ENCODE measurements at regions not wholly inside any gene's neighbourhood (a gene's known extent, or its start where the extent isn't known, plus 50 kb on each side); places are given as distances from the start of the nearest gene placed in this dataset.

GRCh38 chr9:90460220-90460619 lies 182.4 kb downstream of the DIRAS2 start:
- TF ChIP-seq, protein P1, sequence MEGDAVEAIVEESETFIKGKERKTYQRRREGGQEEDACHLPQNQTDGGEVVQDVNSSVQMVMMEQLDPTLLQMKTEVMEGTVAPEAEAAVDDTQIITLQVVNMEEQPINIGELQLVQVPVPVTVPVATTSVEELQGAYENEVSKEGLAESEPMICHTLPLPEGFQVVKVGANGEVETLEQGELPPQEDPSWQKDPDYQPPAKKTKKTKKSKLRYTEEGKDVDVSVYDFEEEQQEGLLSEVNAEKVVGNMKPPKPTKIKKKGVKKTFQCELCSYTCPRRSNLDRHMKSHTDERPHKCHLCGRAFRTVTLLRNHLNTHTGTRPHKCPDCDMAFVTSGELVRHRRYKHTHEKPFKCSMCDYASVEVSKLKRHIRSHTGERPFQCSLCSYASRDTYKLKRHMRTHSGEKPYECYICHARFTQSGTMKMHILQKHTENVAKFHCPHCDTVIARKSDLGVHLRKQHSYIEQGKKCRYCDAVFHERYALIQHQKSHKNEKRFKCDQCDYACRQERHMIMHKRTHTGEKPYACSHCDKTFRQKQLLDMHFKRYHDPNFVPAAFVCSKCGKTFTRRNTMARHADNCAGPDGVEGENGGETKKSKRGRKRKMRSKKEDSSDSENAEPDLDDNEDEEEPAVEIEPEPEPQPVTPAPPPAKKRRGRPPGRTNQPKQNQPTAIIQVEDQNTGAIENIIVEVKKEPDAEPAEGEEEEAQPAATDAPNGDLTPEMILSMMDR (IDR thresholded peaks at IDR 0.05; ENCODE audit: low read depth, low read length), result no peak
- no peak overlapping the region for H3K4me3 ChIP-seq (replicated peaks in 1 of 2; ENCODE audit: low read depth in 2 of 2, low read length in 2 of 2)
- no peak for DNase-seq (ENCODE audit: low read depth in 2 of 2)

DNA sequence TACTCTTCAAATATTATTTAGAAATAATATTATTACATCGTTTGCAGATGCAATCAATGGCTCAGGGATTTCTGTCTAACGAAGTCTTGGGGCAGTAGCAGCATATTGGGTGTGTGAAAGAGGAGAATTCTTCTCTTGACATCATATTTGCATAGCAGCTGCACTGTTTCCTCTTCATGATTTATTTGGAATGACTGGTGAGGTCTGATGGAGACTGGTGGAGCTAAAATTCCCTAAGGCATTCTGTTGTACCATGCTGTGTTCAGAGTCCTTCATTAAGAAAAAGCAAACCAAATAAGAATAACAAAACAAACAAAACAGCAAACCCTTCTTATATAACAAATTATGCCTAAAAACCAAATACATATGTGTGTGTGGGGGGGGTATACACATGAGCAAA lies 177.6 kb downstream of the DIRAS2 start:
- no peak for DNase-seq (ENCODE audit: low read depth in 2 of 2)
- TF ChIP-seq, protein P1 (IDR thresholded peaks at IDR 0.05; ENCODE audit: low read depth, low read length), result no peak
- H3K4me3 ChIP-seq (replicated peaks in 1 of 2; ENCODE audit: low read depth in 2 of 2, low read length in 2 of 2), result no peak overlapping the region

DNA sequence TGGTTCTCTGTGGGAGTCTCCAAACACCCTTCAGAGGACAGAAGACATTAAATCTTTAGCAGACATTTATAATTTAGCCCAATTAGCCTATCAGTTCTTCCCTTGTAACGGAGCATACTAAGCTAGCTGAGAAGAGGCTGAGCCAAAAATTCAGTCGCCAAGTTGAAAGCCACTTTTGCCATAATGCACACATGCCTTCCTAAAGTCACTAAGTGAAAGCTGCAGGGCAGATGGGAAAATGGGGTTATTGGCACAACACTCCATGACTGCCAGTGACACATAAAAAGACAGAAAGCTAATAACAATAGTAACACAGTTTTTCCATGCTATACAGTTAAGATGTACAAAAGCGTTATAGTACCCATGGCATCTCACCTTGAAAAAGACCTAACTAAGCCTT lies 176.2 kb downstream of the DIRAS2 start:
- DNase-seq (ENCODE audit: low read depth in 2 of 2), result no peak
- H3K4me3 ChIP-seq (replicated peaks in 1 of 2; ENCODE audit: low read depth in 2 of 2, low read length in 2 of 2), result no peak overlapping the region
- TF ChIP-seq, protein P1 (IDR thresholded peaks at IDR 0.05; ENCODE audit: low read depth, low read length), result no peak

DNA sequence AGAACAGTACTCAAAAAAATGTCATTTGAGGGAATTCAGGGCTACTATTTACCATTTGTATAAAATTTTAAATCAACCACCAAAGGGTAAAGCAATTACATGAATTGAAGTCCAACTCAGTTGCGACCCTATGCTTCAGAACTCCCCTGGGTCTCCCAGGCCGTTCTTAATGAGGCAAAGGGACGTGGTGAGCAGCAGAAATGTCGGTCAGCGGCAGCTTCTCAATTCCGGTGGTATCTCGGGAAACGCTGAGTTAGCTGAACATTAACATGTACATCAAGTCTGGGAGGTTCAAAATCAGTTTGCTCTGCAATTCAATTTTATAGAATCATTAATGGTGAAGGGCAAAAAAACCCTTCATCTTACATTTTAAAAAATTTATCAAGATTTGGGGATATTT lies 173.2 kb downstream of the DIRAS2 start:
- H3K4me3 ChIP-seq (replicated peaks in 1 of 2; ENCODE audit: low read depth in 2 of 2, low read length in 2 of 2), result no peak overlapping the region
- TF ChIP-seq, protein P1 (IDR thresholded peaks at IDR 0.05; ENCODE audit: low read depth, low read length), result no peak
- DNase-seq (ENCODE audit: low read depth in 2 of 2), result no peak

DNA sequence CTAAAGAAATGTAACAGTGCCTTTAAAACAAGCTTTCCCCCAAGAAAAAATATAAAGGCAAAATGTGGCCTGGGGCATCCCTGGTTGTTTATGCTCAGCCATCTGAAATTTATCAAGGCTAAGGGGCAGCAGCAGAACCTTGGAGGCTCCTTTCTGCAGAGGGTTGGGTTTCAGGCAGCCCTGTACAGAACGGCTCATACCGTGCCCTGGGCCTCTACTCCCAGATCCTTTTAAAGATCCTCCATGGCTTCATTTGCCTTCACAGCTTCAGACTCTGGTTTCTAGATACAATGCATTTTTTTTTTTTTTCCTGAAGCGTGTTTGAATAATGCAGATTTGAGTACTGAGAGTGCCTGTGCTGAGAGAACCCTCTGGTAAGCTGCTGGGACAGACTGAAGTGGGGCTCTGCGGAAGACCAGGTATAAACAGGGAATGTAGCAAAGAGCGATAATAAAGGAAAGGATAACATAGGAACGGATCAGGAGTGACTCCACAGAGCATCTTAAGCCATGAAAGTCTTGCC lies 172.7 kb downstream of the DIRAS2 start:
- TF ChIP-seq, protein P1 (IDR thresholded peaks at IDR 0.05; ENCODE audit: low read depth, low read length), result no peak
- no peak overlapping the region for H3K4me3 ChIP-seq (replicated peaks in 1 of 2; ENCODE audit: low read depth in 2 of 2, low read length in 2 of 2)
- no peak for DNase-seq (ENCODE audit: low read depth in 2 of 2)

DNA sequence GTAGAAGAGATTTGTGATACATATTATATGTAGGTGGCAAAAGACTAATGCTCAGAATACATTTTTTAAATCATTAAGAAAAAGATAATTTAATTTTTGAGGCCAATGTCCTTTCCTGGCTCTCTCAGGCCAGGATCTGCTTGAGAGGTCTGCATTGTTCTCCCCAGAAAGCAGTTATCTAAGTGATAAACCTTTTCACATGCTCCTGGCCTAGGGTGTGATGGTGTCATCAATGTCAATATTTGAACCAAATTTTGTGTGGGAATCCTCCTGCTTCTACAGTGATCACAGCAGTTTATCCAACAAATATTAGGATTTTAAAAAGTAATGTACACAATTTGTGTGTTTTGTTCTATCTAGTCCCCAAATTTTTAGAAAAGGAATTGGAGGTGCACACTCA lies 166.6 kb downstream of the DIRAS2 start:
- DNase-seq (ENCODE audit: low read depth in 2 of 2), result no peak
- no peak overlapping the region for H3K4me3 ChIP-seq (replicated peaks in 1 of 2; ENCODE audit: low read depth in 2 of 2, low read length in 2 of 2)

More for the DNA sequence above, 166.6 kb downstream of the DIRAS2 start:
- TF ChIP-seq, protein P1 (IDR thresholded peaks at IDR 0.05; ENCODE audit: low read depth, low read length), result no peak
